H1 (cell line): ENCODE measurements at regions not wholly inside any gene's neighbourhood (a gene's known extent, or its start where the extent isn't known, plus 50 kb on each side); places are given as distances from the start of the nearest gene placed in this dataset.

Source experiments
- CTCF ChIA-PET: fragments of 300-600 bp; sonication (Branson Sonifier 250); formaldehyde crosslinking; loops from one replicate; lab custom pipeline; 2021; ENCODE audit not compliant: partially characterized antibody; lab: Charles Lee
- POLR2A ChIA-PET: fragments of 300-600 bp; sonication (Branson Sonifier 250); formaldehyde crosslinking; loops from one replicate; lab custom pipeline; 2021; ENCODE audit warnings: inconsistent platforms; ENCODE audit not compliant: partially characterized antibody; lab: Charles Lee
- DNase-seq, 2 experiments: peaks; one replicate each; pipeline versions ENCODE4 v3.0.0 to v3.0.0-alpha.2; 2010 to 2022; ENCODE audit warnings: low spot score in 2 of 2, low read depth in 1 of 2, mixed read lengths in 1 of 2
- FAIRE-seq: peaks from 2 replicates; lab custom pipeline; 2011; peaks lifted over from hg19 to GRCh38; lab: Jason Lieb, UNC
- H2AFZ ChIP-seq: 2 replicates; pipeline ENCODE4 v1.8.1; 2012; ENCODE audit warnings: low read length, inconsistent platforms
- H2AK5ac ChIP-seq: 2 replicates; pipeline ENCODE4 v1.6.1; 2013; ENCODE audit warnings: low read depth, low read length
- H2BK120ac ChIP-seq: replicated peaks from 2 replicates; pipeline ENCODE3; 2013; ENCODE audit warnings: low read depth, low read length, inconsistent platforms
- H2BK12ac ChIP-seq: 2 replicates; pipeline ENCODE4 v1.6.1; 2013; ENCODE audit warnings: low read depth, low read length
- H2BK15ac ChIP-seq: 2 replicates; pipeline ENCODE4 v1.6.1; 2013; ENCODE audit warnings: low read length
- H2BK20ac ChIP-seq: 2 replicates; pipeline ENCODE4 v1.6.1; 2013; ENCODE audit warnings: low read length
- H2BK5ac ChIP-seq: 2 replicates; pipeline ENCODE4 v1.6.1; 2013; ENCODE audit warnings: low read depth, low read length
- H3K14ac ChIP-seq: 2 replicates; pipeline ENCODE4 v1.6.1; 2013; ENCODE audit warnings: inconsistent platforms; ENCODE audit not compliant: insufficient read length
- H3K18ac ChIP-seq: 2 replicates; pipeline ENCODE4 v1.6.1; 2013; ENCODE audit warnings: low read length; ENCODE audit errors: extremely low read depth
- H3K23ac ChIP-seq: 2 replicates; pipeline ENCODE4 v1.6.1; 2013; ENCODE audit warnings: inconsistent platforms; ENCODE audit not compliant: insufficient read length
- H3K23me2 ChIP-seq: 2 replicates; pipeline ENCODE4 v1.6.1; 2013; ENCODE audit warnings: low read depth, low read length
- H3K27ac ChIP-seq: 2 replicates; pipeline ENCODE4 v1.6.1; 2011; ENCODE audit warnings: low read depth, low read length, inconsistent platforms
- H3K27me3 ChIP-seq, 4 experiments: replicated peaks in 1 of 4; 1 replicate in 1 of 4; 2 replicates in 3 of 4; pipeline versions ENCODE4 v1.6.1 to v1.8.1; 2011 to 2013; ENCODE audit warnings: low read length in 3 of 4, mild to moderate bottlenecking in 3 of 4, inconsistent platforms in 2 of 4, mixed read lengths in 2 of 4, moderate library complexity in 1 of 4; ENCODE audit not compliant: control insufficient read depth in 3 of 4, insufficient read depth in 3 of 4; ENCODE audit errors: extremely low read depth in 1 of 4
- H3K36me3 ChIP-seq, 4 experiments: 2 replicates each; pipeline versions ENCODE4 v1.6.1 to v1.8.1; 2011 to 2013; ENCODE audit warnings: mild to moderate bottlenecking in 4 of 4, low read length in 3 of 4, moderate library complexity in 2 of 4, control low read depth in 1 of 4, inconsistent platforms in 1 of 4; ENCODE audit not compliant: insufficient read depth in 4 of 4, control insufficient read depth in 2 of 4
- H3K4ac ChIP-seq: replicated peaks from 2 replicates; pipeline ENCODE3; 2013; ENCODE audit warnings: low read length, low read depth, mixed read lengths, inconsistent platforms; ENCODE audit not compliant: insufficient read length
- H3K4me1 ChIP-seq, 4 experiments: replicated peaks in 1 of 4; 1 replicate in 1 of 4; 2 replicates in 3 of 4; pipeline versions ENCODE4 v1.6.1 to v1.8.1; 2011 to 2013; ENCODE audit warnings: low read length in 3 of 4, inconsistent platforms in 2 of 4, mixed read lengths in 1 of 4; ENCODE audit not compliant: insufficient read depth in 4 of 4, control insufficient read depth in 3 of 4
- H3K4me2 ChIP-seq, 2 experiments: 2 replicates each; pipeline versions ENCODE4 v1.6.1 to v1.8.1; 2011 to 2013; ENCODE audit warnings: low read depth in 2 of 2, low read length in 2 of 2, control low read depth in 1 of 2, inconsistent platforms in 1 of 2, mild to moderate bottlenecking in 1 of 2; ENCODE audit not compliant: insufficient read depth in 1 of 2
- H3K4me3 ChIP-seq, 4 experiments: fragments of 200-600, 300-600 bp in 1 of 4; sonication (generic), shearing (Covaris generic), sonication (Bioruptor Twin) in 1 of 4; 2 replicates each; pipeline versions ENCODE4 v1.5.1 to v1.8.1; 2011 to 2016; ENCODE audit warnings: low read length in 4 of 4, low read depth in 3 of 4, control low read depth in 2 of 4, inconsistent platforms in 2 of 4, mild to moderate bottlenecking in 2 of 4, mixed read lengths in 1 of 4, moderate library complexity in 1 of 4; ENCODE audit not compliant: insufficient read depth in 2 of 4; ENCODE audit errors: extremely low read depth in 1 of 4
- H3K56ac ChIP-seq: replicated peaks from 2 replicates; pipeline ENCODE3; 2013; ENCODE audit warnings: low read depth, mild to moderate bottlenecking, mixed read lengths, low read length, inconsistent platforms; ENCODE audit not compliant: insufficient read length
- H3K79me1 ChIP-seq: 2 replicates; pipeline ENCODE4 v1.6.1; 2013; ENCODE audit warnings: low read depth, low read length, control low read depth
- H3K79me2 ChIP-seq, 2 experiments: 2 replicates each; pipeline versions ENCODE4 v1.6.1 to v1.8.1; 2012 to 2013; ENCODE audit warnings: low read length in 2 of 2, mild to moderate bottlenecking in 2 of 2, inconsistent platforms in 1 of 2; ENCODE audit not compliant: insufficient read depth in 2 of 2, control insufficient read depth in 1 of 2
- H3K9ac ChIP-seq, 4 experiments: replicated peaks in 1 of 4; 1 replicate in 1 of 4; 2 replicates in 3 of 4; pipeline versions ENCODE4 v1.6.1 to v1.8.1; 2011 to 2013; ENCODE audit warnings: low read depth in 3 of 4, low read length in 3 of 4, control low read depth in 2 of 4, mild to moderate bottlenecking in 2 of 4, moderate library complexity in 2 of 4, inconsistent platforms in 1 of 4; ENCODE audit errors: extremely low read depth in 1 of 4
- H3K9me3 ChIP-seq, 2 experiments: 2 replicates each; pipeline versions ENCODE4 v1.6.1 to v1.8.1; 2012 to 2013; ENCODE audit warnings: mild to moderate bottlenecking in 2 of 2, moderate library complexity in 2 of 2, control low read depth in 1 of 2, inconsistent platforms in 1 of 2, low read depth in 1 of 2, low read length in 1 of 2, mixed read lengths in 1 of 2; ENCODE audit not compliant: insufficient read depth in 2 of 2
- H4K20me1 ChIP-seq, 2 experiments: replicated peaks in 1 of 2; 2 replicates each; pipeline versions ENCODE3 to v1.8.1; 2011 to 2013; ENCODE audit warnings: inconsistent platforms in 2 of 2, low read length in 2 of 2, mild to moderate bottlenecking in 1 of 2; ENCODE audit not compliant: insufficient read depth in 2 of 2, control insufficient read depth in 1 of 2
- H4K5ac ChIP-seq: 2 replicates; pipeline ENCODE4 v1.6.1; 2013; ENCODE audit warnings: low read length, low read depth, mixed read lengths, inconsistent platforms; ENCODE audit not compliant: insufficient read length
- H4K8ac ChIP-seq: 2 replicates; pipeline ENCODE4 v1.8.0; 2013; ENCODE audit warnings: mild to moderate bottlenecking, moderate library complexity, low read length, inconsistent platforms; ENCODE audit not compliant: insufficient read depth; ENCODE audit errors: extremely low read depth
- H4K91ac ChIP-seq: replicated peaks from 2 replicates; pipeline ENCODE3; 2013; ENCODE audit warnings: low read length, mixed read lengths, inconsistent platforms; ENCODE audit not compliant: insufficient read length
- JUN ChIP-seq: IDR thresholded peaks from 2 replicates; pipeline ENCODE4 v1.6.1; 2011; ENCODE audit warnings: low read depth, mild to moderate bottlenecking, improper control_type of control experiment, low read length
- MAX ChIP-seq: IDR thresholded peaks from 2 replicates; pipeline ENCODE4 v1.6.1; 2012; ENCODE audit warnings: inconsistent platforms
- YY1 ChIP-seq: IDR thresholded peaks from 2 replicates; pipeline ENCODE4 v1.6.1; 2011; ENCODE audit warnings: low read depth, mild to moderate bottlenecking, low read length
- WGBS, 2 experiments: shearing (Covaris generic) in 1 of 2; methylation state at CpG; one replicate each; pipeline versions ENCODE4 v1.1.6 to v1.1.7; 2013 to 2015; ENCODE audit warnings: low lambda C conversion rate in 2 of 2, mixed read lengths in 2 of 2, inconsistent platforms in 1 of 2, low coverage in 1 of 2, missing lambda C conversion rate in 1 of 2; ENCODE audit not compliant: insufficient replicate concordance in 2 of 2, insufficient coverage in 1 of 2, insufficient read length in 1 of 2; ENCODE audit errors: extremely low coverage in 1 of 2, missing lambda C conversion rate in 1 of 2; 5-methylcytosine and 5-hydroxymethylcytosine counted together

- H3K27me3 ChIP-seq, result no peaks in the 10 kb centered on the region
- CTCF ChIA-PET, result interaction anchor here (0.9 to 3.2 kb wide), 3 partner anchors 9 to 211 kb away, joined by 3 to 12 read pairs (median 7); no protein-coding TSS in a partner anchor
Observed at GRCh38 chr2:196289000-196289399, 117.6 kb upstream of the STK17B start.

More at GRCh38 chr2:196289000-196289399, 117.6 kb upstream of the STK17B start:
- Histone ChIP-seq H2AFZ (no peak overlapping the region), H2BK20ac (no peak overlapping the region), H3K27ac (no peak overlapping the region), H3K23ac (no peak overlapping the region), H3K79me1 (no peaks in the 10 kb centered on the region), H4K5ac (no peak overlapping the region), H2AK5ac (no peak overlapping the region), H3K14ac (no peak overlapping the region), H3K4me1 (no peaks in the 10 kb centered on the region), H3K36me3 (no peaks in the 10 kb centered on the region), H4K20me1 (no peaks in the 10 kb centered on the region), H3K56ac (no peak overlapping the region), H2BK15ac (no peak overlapping the region), H2BK12ac (no peak overlapping the region), H3K9ac (no peak overlapping the region), H3K23me2 (no peaks in the 10 kb centered on the region), H2BK5ac (no peak overlapping the region), H3K79me2 (no peaks in the 10 kb centered on the region), H3K4me2 (no peak overlapping the region), H3K4ac (no peak overlapping the region), H3K18ac (no peak overlapping the region), H4K91ac (no peak overlapping the region), H2BK120ac (no peak overlapping the region), H3K4me3 (no peak overlapping the region), H4K8ac (no peak overlapping the region), H3K9me3 (no peaks in the 10 kb centered on the region)
- WGBS, 2 experiments, result 92% methylated on average over 2 of the region's 2 CpGs; no CpG with 5 or more reads in 1 of the 2 experiments
- FAIRE-seq (no peak), DNase-seq (no peak)
- TF ChIP-seq YY1 (no peak), JUN (no peak), MAX (no peak)
- POLR2A ChIA-PET, result no interaction called here
